Esophagus mucosa (tissue), 1 donor: ENCODE measurements at regions not wholly inside any gene's neighbourhood (a gene's known extent, or its start where the extent isn't known, plus 50 kb on each side); places are given as distances from the start of the nearest gene placed in this dataset.

Source experiments
- ATAC-seq: fragments of 200-7000 bp; cut with Tn5 transposase; one replicate; pipeline ENCODE4 v1.9.1; 2020
- donor health status: DM: yes; HTN: yes; CAD: no.

DNA sequence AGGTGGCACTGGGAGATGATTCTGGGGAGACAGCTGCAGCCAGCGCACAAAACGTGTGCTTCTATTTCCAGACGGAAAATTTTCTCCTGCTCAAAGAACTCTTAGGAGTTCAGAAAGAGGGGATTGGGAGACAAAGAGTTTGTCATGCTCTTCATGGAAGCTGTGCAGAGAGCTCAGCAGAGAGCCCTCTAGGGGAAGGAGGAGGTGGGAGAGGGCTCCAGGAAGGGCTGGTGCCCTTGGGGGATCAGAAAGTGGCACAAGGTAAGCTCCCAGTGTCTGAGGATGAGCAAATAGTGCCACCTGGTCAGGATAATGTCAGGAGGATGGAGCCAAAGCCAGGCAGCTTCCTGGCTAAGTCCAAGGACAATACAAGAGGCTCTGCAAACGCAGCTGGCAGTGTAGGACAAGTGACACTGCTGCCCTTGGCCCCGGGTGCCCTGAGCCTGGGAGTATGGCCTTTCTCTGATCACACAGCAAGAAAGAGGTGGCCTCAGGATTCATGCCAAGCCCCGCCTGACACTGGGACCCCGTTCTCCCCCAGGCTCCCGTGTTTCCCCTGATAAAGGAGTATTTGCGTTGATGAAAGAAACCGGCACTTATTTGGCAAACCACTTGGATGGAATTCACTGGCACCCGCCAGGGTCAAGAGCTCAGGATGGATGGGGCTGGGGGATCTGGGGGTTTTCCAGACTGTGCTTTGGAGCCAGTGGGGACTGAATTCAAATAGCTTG is 254.0 kb downstream of the PTPRU start:
- no peak for ATAC-seq

DNA sequence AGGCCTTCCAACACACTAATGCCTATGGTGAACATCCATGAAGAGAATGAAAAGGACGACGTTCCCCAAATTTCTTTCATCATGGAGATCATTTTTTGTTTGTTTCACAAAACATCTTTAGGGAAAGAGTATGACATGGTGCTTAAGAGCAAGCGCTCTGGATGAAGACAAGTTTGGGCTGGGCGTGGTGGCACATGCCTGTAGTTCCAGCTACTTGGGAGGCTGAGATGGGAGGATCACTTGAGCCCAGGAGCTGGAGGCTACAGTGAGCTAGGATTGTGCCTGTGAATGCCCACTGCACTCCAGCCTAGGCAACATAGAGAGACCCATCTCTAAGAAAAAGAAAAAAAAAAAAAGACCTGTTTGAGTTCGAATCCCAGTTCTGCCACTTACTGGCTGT is 253.1 kb downstream of the PTPRU start:
- ATAC-seq = no peak

DNA sequence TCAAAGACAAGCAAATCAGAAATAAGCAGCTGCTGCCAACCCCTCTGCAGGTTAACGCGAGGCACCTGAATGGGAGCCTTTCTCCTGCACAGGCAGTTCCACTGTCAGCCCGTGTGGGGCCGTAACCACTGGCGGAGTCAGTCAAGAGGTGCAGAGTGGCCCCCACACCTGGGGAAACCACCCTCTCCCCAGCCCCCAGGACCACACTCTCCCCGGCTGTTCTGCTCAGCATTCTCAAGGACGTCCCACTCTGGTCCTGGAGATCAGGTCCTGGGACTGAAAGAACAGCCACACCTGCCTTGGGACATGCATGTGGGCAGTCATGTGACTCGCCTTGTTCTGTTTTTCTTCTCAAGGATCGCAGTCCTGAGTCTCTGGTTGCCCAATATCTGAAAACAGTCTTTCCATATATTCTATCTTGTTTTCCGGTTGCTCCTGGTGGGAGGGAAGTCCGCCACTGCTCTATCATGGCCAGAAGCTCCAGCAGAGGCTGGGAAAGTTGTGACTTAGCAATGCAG is 252.5 kb downstream of the PTPRU start:
- ATAC-seq = no peak

DNA sequence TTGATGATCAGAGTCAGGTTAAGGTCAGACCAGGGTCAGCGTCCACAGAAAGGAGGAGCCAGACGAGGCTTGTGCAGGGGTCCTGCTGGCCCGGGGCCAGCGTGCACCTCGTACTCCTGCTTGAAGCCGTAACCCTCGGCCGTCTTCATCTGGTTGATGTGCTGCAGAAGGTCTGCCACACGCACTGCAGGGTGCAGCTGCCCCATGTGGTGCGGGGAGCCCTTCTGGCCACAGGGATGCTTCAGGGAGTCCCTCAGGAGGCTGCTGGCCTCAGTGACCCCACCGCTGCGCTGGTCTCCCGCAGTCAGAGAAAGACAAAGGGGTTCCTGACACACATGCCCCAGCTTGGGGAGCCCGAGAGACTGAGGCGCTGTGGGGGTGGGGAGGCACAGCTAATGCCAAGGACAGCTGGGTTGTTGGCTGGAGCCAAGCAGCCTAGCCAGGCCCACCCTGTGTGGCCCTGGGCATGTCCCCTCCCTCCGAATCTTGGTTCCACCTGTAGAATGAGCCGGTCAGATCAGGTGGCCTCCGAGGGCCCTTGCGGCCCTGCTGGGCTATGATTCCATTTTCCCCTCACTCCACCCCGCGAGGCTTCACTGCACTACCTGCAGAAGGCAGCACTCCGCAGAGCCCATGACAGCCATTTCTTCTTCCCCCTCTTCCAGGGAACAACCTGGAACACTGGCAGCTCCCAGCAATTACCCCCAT is 251.9 kb downstream of the PTPRU start:
- ATAC-seq = no peak

DNA sequence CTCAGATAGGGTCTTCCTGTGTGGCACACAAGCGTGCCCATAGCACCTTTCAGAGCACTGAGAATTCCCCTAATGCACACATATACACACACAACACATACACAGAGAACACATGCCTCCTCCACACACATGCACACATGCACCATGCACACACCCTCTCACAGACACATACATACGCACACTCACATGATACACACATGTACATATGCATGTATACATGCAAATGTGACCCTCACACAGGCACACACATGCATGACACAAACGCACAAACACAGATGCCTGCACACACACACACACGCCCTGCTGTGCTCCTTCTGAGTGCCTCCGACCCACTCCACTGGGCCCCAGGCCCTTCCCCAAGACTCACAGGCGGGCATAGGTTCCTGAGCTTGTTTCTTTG is 251.0 kb downstream of the PTPRU start:
- ATAC-seq = no peak

DNA sequence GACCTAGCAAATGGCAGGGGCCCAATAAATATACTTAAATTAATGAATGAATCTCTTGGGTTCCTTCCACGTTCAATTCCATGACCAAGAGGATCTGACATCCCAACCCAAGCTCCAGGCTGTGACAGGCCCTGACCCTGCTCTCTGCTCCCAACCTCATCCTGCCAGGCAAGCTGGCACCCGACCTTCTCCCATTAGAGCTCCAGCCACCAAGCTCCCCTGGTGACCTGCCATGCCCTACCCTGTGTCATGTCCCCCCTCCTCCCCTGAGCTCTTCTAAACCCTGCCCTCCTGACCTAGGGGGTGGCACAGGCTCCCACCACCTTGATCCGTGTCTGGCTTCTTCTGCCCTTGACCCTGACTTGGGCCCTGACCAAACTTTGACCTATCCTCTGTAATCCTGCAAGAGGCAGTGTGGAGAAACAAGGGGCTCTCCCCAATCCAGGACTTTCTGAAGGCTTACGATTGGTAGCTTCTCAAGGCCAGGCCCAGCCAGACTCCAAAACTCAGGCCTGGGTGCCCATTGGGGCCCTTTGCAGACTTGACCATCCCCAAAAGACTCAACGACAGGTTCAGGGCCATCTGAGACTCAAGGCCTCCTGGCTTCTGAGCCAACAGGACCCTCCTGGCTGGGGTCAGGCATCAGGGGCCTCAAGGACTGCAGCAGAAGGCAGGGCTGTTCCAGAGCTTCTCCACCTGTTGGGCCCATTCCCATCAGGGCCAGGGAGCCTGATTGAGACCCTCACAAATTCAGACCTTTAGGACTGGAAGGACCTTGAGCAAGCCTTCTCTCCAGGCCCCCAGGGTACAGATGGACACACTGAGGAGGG is 249.0 kb downstream of the PTPRU start:
- ATAC-seq = no peak

DNA sequence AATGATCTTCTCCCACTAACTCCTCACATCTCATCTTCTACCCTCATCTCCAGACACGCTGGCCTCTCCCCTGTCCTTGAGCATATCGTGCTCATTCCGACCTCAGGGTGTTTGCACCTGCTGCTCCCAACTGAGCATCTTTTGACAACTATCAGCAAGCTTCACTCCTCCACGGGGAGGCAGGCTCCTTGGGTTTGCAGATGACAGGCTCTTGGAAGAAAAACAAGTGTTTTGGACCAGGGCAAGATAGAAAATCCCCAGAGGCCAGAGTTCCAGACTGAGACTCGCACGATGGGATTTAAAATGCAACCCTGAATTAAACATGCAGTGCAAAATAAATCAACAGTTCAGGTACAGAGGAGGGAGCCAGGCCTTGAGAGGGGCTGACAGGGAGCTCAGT is 246.7 kb downstream of the PTPRU start:
- no peak for ATAC-seq

DNA sequence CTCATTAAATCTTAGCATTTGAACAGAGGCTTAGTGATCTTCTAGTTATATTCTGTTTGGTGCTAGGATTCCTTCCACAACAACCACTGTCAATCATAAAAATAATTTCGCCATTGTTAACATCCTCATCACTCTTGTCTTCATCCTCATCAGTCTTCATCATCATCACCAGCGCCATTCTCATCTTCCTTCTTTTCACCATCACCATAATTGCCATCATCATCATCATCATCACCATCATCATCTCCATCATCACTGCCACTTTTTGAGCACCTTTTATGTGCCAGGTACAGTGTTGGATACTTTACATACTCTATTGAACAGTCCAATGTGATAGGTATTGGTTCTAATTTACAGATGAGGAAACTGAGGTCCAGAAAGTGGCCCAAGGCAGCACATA is 245.7 kb downstream of the PTPRU start:
- no peak for ATAC-seq

DNA sequence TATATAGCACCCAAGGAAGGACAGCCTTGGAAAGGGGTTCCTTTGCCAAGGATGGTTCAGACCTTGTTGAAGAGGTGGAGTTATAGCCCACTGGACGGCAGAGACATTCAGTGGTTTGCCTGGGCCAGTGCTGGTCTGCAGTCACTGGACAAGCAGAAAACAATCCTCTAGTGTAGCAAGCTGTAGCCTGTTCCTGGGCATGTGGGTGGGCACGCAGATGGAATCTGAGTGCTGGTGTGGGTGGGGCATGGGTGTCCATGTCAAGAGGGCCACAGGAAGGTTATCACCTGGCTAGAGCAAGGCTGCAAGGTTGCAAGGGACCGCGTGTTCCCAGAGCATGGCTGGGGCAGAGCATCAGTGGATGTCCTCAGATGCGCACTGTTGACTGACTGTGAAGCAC is 244.7 kb downstream of the PTPRU start:
- no peak for ATAC-seq

DNA sequence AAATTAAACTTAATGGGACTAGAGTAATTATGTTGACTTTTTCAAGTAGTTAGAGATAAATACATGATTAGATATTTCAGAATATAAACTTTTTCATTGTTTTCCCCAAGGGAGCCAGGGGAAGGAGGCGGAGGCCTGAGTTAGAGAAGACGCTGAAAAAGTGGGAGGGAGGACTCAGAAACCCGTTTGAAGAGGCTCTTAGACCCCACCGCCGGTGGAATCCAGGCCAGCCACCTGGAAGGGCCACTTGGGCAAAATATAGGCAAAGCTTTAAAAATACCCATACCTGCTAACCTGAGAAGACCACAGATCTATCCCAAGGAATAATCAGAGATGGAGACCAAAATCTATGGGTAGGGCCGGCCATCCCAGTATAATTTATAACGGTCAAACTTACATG is 242.6 kb downstream of the PTPRU start:
- no peak for ATAC-seq

DNA sequence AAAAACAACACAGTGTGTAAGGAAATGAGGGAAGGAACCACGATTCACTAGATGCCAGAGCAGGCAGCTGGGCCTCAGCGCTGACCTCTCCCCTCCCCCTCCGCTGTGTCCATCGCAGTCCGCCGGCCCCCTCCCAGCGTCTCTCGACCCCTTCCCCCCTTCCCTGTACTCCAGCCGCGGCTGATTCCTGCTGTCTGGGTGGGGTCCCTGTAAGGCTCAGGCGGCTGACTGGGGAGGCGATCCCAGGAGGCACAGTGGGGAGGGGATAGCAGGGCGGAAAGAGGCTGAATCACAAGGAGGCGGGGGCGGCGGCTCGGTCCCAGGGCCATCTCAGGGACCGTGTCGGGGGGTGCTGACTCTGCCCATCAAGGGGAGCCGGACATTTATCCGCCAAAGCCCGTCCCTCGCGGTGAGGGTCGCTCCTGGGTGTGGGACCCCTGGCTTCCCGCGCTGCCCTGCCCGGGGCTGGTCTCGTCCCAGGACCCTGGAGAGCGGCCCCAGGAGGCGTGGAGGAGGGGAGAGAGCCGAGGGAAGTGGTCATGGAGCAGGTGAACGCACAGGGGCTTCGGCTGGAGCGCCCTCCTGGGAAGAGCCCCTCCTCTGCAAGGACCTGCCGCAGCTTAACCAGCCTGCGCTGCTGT is 241.9 kb downstream of the PTPRU start:
- ATAC-seq = no peak

DNA sequence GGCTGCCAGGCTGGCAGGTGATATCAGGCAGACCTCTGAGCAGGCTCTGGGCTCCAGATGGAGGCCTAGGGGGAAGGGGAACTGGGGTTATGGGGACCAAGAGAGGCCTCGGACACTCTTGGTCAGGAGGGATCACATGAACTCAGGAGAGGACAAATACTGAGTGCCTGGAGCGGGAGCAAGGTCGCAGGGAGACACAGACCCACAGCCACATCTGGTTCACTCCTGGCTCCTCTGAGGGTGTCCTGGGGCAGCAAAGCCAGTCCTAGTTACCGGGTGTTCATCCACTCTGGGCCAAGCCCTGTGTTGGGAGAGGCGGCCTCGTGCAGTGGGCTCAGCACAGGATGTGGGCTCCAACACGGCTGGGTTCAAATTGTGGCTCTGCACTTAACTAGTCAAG is 239.0 kb downstream of the PTPRU start:
- no peak for ATAC-seq

DNA sequence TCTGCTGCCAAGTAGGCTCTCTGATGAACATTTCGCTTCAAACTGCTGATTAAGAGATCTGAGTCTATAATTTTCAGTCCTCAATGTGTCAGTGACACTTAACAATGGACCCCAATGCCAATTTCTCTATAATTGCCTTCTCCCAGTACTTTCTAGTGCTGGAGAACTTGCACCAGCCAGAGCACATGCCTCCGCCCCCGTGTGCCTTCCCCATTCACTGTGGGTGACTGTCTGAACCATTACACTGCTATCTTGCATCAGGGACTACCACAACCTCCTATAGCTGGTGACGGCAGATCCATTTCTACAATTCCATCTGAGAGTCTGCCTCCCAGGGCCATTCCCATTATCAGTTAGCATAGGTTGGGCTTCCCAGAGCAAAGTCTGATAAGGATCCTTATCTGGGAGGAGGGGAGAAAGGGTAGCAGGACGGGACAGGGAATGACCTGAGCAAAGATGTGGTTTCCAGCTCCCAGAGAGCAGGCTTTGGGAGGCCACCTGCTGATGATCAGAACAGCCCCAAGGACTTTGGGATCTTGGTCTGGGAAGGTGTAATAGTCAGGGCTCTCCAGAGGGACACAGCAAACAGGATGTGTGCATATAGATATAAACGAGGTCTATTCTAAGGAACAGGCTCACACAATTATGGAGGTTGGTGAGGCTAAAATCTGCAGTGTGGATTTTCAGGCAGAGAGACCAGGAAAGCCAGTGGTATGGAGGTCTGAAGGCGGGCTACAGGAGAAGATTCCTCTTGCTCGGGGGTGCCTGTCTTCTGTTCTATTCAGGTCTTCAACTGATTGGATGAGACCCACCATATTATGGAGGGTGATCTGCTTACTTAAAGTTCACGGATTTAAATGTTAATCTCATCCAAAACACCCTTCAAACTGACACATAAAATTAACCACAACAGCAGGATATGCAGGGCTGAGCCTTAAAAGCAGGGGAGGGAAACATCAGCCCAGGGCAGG is 238.2 kb downstream of the PTPRU start:
- no peak for ATAC-seq

DNA sequence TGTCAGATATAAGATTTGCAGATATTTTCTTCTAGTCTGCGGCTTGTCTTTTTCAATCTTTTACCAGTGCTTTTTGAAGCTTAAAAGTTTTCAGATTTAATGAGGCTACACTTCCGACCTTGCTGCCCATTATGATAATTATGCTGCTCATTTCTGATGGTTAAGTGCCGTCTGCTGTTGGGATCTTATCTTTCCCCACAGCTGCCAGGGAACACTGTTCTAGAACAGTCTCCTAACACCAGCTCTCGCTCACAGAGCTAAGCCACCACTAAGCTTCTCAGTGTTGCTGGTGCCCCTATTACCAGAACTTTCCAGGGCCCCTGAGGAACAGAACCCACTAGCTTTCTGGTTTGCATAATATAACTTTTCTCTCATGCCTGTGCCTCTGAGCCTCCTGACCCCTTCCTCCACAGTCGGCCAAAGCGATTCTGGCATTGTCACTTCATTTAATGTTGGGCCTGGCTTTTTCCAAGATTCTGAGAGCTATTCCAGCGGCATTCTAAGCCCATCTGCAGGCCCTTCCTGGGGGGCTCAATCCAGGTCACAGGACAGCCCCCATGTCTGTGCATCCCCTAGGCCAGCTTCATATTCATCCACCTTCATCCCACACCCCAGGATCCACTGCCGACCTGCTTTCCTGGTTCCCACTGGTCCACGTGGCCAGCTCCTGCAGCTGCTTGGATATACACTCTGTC is 237.0 kb downstream of the PTPRU start:
- no peak for ATAC-seq

DNA sequence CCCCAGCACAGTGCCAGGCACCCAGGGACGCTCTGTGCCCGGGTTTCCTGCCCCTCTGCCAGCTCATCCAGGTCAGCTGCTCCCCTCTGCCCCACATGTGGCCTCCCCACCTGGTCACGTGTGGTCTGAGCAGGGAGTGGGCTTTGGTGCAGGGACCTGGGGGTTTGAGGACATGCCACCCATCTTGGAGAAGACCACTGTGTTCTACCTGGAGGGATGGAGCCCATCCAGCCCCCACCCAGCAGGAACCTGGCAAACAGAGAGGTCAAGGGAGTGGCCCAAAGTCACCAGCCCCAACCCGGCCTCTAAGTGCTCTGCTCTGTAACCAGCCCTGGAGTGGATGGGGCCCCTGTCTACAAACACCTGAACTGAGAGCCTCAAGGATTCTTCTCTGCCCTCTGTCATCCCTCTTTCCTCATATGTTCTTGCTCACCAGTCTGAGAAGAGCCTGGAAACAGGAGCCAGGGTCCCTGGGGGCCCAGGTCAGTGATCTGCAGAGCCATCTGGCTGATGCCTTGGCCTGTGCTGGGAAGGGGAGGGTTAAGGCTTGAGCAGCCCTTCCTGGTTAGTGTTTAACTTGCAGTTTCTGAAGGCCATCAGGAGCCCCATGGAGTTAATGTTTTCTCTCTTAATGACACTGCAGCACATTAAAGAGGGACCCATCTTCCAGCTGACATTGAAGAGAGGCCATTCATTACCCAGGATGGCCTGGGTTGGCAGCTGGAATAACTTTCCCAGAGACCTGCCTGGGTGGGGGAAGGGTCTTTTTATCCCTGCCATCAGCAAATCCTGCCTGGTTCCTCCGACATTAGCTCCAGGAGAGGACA is 235.4 kb downstream of the PTPRU start:
- no peak for ATAC-seq

DNA sequence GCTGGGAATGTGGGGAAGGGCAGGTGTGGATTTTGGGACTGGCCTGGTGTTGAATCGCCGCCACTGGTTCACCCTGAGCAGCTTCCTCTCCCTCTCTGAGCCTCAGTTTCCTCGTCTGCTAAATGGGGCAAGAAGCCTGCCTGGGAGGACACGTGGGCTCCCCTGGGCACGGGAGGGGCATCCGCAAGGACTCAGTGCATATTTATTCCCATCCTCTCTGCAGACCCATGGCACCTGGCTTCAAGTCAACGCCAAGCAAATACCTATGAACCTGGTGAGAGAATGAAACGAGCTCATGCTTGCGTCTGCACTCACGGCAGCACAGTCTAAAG is 234.4 kb downstream of the PTPRU start:
- no peak for ATAC-seq

DNA sequence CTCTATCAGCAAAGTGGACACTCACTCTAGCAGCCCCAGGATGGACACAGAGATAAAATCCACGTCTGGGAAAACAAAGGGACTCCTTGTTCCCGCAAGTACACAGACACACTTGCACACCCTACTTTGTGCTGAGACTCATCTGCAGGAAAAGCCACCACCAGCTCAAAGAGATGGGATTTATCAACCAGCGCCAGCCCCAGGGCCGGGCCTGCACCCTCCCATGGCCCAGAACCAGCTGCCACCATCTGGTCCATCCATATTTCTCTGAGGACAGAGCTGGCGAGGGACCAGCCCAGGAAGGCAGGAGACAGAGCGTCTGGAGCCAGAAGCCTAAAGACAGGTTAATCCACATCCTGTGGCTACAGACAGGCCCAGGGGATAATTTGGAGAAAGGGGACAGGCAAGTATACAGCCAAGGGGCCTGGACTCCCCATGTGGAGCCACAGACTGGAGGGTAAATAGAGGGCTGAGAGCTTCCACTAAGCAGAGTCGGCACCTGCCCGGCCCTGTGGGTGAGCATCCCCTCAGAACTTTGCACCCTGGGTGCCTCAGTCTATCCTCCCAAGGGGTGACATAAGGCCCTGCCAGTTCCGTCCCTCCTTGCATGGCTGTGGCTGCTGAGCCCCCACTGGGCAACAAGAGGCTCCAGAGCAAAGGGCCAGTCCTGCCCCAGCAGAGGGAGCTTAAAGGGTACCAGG is 233.9 kb downstream of the PTPRU start:
- no peak for ATAC-seq

DNA sequence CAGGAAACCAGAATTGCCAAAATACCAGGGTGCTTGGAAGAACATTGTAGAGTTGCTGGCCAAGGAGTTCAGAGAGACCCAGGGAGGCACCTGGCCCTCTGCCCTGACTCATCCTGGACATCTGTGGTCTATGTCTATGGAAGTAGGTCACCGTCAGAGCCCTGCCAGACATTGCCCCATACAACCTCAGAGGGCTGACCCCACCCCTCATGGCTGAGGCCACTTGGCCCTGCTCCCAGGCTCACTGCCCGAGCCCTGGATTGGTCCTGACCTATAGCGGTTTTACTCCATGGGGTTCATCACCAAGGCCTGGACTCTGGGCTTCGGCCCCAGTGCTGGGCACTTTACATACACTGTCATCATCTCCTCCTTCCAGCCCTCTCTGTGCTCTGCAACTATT is 233.1 kb downstream of the PTPRU start:
- peak; percentile 25 for ATAC-seq
